HG03196 (cell line): ENCODE measurements at regions not wholly inside any gene's neighbourhood (a gene's known extent, or its start where the extent isn't known, plus 50 kb on each side); places are given as distances from the start of the nearest gene placed in this dataset.

Experiments
- ATAC-seq: cut with Tn5 transposase; IDR thresholded peaks from one replicate; pipeline ENCODE4 v1.9.1; 2021; ENCODE audit not compliant: unreplicated experiment

- ATAC-seq, result no peak
Measured at GRCh38 chr9:109880276-109881169, 100.5 kb downstream of the PALM2AKAP2 start.

GRCh38 chr9:109883623-109884022, 103.6 kb downstream of the PALM2AKAP2 start:
- ATAC-seq, result no peak

- no peak for ATAC-seq
Measured at GRCh38 chr9:109886041-109886440, 106.0 kb downstream of the PALM2AKAP2 start.

GRCh38 chr9:109886617-109887016, 106.6 kb downstream of the PALM2AKAP2 start:
- peak; percentile 64 for ATAC-seq

GRCh38 chr9:109887079-109887478, 107.1 kb downstream of the PALM2AKAP2 start:
- ATAC-seq, result no peak

GRCh38 chr9:109888695-109889094, 108.7 kb downstream of the PALM2AKAP2 start:
- ATAC-seq, result no peak

- no peak for ATAC-seq
Measured at GRCh38 chr9:109889456-109889855, 109.5 kb downstream of the PALM2AKAP2 start.

GRCh38 chr9:109893241-109893640, 113.2 kb downstream of the PALM2AKAP2 start:
- no peak for ATAC-seq

- ATAC-seq, result no peak
Measured at GRCh38 chr9:109894473-109894872, 114.5 kb downstream of the PALM2AKAP2 start.

- ATAC-seq, result peak; percentile 73
Measured at GRCh38 chr9:109894921-109895758, 115.1 kb downstream of the PALM2AKAP2 start.

GRCh38 chr9:109901201-109901600, 121.2 kb downstream of the PALM2AKAP2 start:
- ATAC-seq, result no peak

- ATAC-seq, result no peak
Measured at GRCh38 chr9:109903515-109904138, 123.6 kb downstream of the PALM2AKAP2 start.

- ATAC-seq, result no peak
Measured at GRCh38 chr9:109904666-109905065, 124.7 kb downstream of the PALM2AKAP2 start.

GRCh38 chr9:109905472-109905871, 125.5 kb downstream of the PALM2AKAP2 start:
- no peak for ATAC-seq

- ATAC-seq, result peak; percentile 27
Measured at GRCh38 chr9:109906766-109907382, 126.9 kb downstream of the PALM2AKAP2 start.

- ATAC-seq, result peak; percentile 78
Measured at GRCh38 chr9:109907400-109907799, 127.4 kb downstream of the PALM2AKAP2 start.

- peak; percentile 4 for ATAC-seq
Measured at GRCh38 chr9:109907810-109908458, 127.9 kb downstream of the PALM2AKAP2 start.

GRCh38 chr9:109908459-109909390, 128.7 kb downstream of the PALM2AKAP2 start:
- no peak for ATAC-seq
